GM21526 (cell line): ENCODE measurements at regions not wholly inside any gene's neighbourhood (a gene's known extent, or its start where the extent isn't known, plus 50 kb on each side); places are given as distances from the start of the nearest gene placed in this dataset.

ENCODE experiments used
- ATAC-seq: cut with Tn5 transposase; IDR thresholded peaks from one replicate; pipeline ENCODE4 v1.9.1; 2021; ENCODE audit warnings: moderate library complexity; ENCODE audit not compliant: unreplicated experiment, low FRiP score

DNA sequence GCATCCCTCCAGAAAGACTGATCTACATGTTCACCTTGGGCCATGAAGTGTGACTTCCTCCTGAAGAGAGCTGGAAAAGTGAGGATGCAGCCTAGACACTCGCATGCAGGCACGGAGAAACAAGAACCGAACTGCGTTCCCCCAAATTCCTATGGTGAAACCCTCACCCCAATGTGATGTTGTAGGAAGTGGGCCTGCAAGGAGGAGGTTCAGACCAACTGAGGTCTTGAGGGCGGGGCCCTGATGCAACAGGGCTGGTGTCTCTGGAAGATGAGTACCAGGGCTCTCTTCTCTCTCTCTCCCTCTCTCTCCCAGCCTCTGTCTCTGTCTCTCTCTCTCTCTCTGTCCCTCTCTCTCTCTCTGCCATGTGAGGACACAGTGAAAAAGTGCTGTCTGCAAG is 501.1 kb downstream of the BRD1 start:
- no peak for ATAC-seq

DNA sequence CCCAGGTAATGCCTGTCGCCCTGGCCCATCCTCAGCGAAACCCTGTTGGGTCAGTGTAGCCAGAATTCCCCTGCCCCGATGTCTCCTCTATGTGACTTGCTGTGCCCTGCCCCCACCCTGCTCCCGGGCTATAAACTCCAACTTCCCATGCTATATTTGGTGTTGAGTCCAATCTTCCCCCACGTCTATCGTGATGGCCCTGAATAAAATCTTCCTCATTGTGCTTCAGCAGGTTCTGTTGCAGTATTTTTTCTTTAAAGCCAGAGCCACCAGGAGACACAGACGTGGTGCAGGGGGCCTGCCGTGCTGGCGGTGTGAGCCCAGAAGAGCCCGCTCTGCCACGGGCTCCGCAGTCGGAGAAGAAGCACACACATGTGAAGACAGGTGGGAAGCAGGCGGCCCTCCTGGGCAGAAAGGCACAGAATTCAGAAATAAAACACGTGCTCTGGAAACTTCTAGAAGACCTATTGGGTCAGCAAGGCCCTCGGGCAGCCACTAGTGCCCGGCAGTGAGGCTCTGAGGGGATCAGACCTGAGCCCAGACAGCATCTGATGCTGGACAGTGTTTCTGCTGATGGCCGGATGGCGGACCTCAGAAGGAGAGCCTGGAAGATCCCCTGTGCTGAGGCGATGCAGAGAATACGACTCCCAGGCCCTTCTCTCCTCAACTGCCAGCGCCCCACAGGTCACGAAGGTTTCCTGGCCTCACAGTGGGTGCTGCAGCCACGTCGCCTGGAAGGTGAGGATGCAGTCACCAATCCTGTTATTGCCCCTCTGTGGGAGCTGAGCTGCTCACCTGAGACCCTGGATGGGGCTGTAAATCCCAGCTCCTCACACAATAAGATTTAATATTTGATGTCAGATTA is 501.9 kb downstream of the BRD1 start:
- no peak for ATAC-seq

DNA sequence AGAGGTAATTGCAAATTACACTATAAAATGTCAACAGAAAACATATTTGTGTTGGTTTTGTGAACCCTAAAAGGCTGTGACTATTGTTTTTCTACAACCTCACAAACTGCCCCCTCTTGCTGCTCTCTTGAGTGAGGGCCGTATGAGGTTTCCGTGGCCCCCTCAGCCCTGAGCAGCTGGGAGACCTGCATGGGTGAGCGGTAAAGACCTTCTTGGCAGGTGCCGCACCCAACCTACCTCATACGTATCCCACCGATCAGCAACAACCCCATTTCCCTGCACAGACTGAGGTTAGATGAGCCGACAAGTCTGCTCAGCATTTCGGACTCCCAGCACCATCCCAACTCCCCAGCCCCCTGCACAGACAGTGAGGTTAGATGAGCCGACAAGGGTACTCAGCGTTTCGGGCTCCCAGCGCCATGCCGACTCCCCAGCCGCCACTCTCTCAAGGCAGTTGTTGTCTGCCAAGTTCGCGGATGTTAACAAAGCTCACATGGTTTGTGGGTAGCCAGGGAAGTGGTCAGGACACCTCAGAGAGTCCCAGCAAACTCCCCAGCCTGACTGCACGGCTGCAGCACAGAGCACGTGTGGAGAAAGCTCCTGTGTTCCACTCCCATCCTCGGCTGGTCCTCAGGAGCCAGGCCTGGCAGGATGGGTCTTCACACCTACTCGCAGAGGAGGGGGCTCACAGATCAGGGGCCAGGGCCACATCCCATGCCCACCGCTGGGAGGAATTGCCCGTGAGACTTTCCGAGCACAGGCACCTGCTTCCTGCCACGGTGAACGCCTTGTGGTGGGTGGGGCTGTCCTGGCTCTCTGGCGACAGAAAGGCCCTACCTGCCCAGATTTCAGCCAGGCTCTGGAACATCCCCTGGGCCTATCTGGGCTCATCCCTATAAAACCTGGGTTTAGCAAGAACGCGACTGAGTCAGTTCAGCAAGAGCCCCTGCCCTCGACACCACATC is 502.9 kb downstream of the BRD1 start:
- no peak for ATAC-seq

DNA sequence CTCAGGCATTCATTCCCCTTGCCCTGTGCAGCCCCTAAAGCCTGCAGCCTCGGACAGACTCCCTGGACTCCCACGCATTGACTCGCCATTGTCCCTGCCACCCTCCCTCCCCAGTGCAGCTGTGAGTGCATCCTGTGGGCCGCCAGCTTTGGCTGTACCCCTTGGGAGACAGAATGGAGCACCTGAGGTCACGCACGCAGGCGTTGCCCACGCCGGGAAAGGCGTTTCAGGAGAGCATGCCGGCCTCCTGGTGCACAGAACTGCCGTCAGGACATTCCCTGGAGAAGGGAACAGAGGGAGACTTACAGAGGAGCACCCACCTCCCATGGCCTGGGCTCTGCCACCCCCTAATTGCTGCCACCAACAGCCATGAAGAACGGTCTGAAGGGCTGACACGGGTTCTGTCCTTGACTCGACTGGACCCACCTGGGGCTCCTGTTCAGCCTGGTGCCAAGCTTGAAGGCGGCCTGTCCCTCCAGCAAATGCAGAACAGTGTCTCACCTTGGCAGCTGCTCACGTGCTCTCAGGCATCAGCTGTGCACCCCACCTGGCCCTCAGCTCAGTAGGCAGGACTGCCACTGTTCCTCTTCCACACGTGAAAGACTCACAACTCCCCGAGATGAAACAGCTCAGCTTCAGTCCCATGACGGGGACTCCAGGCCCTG is 503.8 kb downstream of the BRD1 start:
- ATAC-seq = no peak

DNA sequence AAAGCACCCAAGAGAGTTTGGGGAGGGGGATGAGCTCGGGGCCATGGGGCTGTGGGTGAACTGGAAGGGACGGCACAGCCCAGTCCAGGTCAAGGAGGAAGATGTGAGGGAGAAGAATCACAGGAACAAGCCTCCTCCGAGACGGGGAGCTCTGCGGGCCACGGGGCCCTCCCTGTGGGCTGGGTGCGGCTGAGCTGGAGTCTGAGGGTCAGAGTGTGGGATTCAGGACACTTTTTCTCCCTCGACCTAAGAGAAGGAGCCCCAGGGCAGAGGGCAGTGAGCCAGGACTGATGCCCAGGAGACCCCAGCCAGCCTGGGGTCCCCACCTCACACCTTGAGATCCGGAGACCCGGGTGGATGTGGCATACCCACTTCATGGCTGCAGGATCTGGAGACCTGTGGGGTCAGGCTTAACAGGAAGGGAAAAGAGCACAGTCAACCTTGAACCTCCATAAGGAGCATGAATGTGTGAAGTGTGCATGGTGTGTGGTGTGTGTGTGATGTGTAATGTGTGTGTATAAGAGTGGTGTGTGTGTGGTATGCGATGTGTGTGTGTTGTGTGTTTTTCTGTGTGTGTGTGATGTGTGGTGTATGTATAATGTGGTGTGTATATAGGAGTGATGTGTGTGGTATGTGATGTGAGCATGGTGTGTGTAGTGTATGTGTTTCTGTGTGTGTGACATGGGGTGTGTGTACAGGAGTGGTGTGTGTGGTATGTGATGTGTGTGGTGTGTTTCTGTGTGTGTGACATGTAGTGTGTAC is 504.6 kb downstream of the BRD1 start:
- ATAC-seq = no peak

DNA sequence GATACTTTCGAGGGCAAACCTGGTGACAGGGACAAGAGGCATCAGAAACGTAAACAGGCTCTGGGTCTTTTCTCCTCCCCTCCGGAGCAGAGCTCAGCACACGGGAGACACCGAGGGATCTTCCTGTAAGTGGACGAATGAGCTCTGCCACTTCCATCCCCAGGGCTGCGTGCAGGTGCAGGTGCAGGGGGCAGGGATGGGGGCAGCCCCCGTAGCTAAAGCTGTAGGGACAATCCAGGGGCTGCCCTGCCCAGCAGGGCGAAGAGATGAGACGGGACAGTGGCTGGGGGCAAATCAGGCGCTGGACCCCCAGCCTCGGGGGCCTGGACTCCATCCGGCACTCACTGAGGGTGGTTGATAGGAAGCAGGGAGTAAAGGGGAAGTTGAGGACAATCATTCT is 505.4 kb downstream of the BRD1 start:
- ATAC-seq = no peak

DNA sequence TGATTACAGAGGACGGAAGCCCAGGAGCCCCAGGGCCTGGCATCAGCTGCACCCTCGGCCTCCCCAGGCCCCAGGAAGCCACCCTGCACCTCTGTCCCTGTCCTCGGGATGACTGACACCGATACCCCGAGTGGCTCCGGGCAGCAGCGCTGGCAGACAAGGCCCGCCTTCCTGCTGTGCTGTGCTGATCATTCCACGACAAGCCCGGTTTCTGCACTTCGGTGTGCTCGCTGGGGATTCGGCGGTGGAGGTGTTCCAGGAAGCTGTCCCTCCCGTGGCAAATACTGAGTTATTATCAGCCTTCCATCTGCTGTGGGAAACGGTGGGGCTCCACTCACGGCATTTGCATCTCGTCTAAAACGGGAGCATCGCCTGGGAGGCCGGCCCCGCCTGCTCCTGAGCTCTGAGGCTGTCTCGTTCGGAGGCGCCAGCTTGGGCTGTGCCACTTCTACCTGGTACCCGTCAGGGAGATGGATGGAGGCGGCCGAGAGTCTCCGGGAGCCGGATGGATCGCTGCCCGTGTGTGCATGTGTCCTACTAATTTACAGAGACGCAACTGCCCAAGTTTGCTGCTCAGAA is 506.1 kb downstream of the BRD1 start:
- no peak for ATAC-seq

DNA sequence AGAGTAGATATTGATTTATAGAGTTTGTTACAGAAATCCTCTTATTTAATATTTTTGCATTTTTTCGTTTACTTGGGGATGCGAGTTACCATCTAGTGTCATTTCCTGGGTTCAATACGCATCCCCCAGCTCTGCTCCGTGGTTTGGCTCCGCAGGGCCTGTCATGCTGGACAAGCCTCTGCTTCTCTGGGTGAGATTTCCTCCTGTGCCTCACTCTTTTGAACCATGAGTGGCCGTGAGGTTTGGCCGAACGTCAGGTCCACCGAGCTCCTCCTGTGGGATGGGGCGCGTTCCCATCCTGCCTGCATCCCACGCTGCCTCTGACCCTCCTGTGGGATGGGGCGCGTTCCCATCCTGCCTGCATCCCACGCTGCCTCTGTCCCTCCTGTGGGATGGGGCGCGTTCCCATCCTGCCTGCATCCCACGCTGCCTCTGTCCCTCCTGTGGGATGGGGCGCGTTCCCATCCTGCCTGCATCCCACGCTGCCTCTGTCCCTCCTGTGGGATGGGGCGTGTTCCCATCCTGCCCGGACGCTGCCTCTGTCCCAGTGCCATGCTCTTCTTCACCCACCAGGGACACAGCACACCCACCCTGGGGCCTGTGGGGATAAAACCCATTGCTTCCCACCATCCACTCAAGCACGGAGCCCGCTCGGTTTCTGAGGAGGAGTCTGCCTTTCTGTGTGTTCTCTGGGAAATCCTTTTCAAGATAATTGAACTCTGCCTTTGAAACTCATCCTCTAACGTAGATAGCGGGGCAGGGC is 506.8 kb downstream of the BRD1 start:
- ATAC-seq = no peak

DNA sequence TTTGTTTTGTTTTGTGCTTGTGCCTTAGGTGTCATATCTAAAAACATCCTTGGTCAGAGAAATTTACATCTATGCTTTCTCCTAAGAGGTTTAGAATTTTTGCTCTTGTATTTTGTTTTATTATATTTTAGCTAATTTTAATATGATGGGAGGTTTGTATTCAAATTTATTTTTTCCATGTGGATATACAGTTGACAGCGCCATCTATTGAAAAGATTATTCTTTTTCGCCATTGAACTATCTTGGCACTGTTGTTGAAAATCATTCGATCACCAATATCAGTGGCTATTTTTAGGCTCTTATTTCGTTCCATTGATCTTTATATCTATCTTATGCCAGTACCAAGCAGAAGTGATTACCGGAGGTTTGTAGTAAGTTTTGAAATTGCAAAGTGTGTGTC is 510.3 kb downstream of the BRD1 start:
- no peak for ATAC-seq

DNA sequence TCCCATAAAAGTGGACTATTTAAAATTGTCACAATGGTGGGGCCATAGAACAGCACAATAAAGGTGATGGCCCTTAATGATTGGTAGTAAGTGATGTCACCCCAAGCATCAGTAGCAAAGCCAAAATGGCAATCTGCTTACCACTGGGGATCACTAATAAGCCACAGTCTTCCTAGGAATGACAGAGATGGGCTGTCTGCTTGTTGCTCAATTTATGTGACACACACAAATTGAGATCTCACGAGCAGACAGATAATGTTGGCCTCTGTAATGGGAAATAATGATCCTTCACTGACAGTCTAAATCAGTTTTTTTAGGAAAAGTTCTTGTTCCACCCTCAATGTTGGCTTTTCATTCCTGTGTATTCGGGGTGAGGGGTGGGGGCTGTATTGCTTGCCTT is 515.1 kb downstream of the BRD1 start:
- no peak for ATAC-seq

DNA sequence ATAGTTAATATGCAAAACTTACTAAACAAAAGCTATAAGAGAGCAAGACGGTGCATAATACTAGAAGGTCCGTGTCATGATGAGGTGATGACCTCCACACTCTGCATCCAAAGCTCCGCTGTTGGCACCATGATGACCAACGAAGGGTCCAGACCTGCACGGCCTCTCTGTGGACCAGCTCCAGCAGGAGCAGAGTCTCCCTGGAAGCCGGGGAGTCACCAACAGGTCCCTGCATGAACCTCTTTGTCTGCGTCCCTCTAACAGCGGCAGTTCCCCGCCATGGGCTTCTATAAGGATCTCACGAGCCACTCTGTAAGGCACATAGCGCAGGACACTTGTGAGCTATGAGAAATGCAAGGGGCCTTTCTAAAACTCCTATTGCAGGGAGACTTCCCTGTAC is 517.3 kb downstream of the BRD1 start:
- ATAC-seq = no peak

DNA sequence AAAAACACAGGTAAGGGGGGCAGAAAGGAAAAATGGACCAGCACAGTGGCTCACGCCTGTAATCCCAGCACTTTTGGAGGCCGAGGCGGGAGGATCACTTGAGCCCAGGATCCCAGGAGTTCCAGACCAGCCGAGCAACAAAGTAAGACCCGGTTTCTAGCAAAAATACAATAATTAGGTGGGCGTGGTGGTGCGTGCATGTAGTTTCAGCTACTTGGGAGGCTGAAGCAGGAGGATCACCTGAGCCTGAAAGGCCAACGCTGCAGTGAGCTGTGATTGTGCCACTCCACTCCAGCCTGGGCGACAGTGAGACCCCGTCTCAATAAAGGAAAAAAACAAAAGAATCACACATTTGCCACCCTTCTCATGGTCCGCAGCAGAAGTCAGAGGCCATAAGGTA is 519.4 kb downstream of the BRD1 start:
- no peak for ATAC-seq

DNA sequence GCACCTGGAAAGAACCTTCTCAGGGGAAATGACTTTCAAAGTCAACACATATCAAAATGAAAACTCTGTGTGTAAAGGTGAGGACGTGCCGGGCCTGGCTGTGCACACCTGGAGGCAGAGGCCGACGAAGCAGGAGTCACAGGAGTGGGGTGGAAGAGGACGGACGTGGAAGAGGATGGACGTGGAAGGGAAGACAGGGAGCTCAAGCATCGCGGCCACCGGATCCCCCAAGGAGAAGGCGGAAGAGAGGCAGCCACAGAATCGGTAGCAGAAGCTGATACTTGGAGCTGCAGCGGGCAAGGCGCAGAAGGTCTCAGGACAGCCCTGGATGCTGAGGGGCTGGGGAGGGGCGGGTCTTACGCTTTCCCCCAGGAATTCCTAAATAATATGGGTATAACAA is 519.8 kb downstream of the BRD1 start:
- no peak for ATAC-seq

DNA sequence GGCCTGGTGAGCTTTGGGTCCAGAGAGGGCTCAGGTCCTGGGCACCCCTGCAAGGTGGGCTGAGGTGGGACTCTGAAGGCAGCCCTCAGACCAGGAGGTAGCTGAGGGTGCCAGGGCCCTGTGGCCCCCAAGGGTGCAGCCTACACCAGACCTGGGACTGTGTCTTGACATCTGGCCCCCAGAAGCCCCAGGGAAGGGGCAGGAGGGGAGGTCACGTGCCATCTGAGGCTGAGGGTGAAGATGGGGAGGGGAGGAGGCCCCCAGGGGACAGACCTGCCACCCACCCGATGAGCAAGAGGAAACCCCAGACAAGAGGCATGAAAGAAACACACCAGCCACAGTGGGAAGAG is 520.2 kb downstream of the BRD1 start:
- no peak for ATAC-seq

DNA sequence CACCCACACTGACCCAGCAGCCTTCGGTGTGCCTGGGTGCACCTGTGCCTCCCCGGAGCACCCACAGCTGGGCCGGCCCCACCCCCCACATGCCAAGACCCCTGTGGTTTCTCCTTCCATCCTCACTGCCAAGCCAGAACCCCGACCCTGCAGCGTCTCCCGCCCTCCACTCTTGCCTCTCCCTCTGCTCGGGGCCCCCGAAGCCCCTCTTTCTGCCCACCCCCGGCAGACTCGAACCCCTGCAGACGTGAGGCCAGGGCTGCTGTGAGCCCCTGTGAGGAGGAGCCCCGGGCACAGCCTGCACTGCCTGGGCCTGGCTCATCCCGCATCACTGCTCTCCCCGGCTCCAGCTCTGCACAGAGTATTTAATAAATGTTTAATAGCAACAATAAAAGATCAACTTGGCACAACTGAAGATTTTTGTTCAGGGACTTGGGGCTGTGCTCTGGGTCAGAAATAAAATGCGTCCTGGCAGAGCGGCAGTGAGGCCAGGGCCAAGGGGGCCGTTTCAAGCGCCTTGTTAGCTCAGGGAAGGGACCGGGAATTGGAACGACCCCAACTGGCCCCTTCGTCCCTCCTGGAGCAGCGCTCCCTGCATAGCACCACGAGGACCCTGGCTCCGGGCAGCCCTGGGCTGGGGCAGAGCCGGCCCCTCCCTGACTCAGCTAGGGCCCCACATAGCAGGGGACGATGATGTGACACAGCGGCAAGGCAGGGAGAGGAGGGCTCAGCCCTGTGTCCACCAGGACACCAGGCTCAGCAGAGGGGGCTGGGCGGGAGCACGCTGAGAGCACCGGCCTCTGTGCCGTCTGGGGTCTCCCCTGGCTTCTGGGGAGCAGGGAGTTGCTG is 520.8 kb downstream of the BRD1 start:
- ATAC-seq = no peak

DNA sequence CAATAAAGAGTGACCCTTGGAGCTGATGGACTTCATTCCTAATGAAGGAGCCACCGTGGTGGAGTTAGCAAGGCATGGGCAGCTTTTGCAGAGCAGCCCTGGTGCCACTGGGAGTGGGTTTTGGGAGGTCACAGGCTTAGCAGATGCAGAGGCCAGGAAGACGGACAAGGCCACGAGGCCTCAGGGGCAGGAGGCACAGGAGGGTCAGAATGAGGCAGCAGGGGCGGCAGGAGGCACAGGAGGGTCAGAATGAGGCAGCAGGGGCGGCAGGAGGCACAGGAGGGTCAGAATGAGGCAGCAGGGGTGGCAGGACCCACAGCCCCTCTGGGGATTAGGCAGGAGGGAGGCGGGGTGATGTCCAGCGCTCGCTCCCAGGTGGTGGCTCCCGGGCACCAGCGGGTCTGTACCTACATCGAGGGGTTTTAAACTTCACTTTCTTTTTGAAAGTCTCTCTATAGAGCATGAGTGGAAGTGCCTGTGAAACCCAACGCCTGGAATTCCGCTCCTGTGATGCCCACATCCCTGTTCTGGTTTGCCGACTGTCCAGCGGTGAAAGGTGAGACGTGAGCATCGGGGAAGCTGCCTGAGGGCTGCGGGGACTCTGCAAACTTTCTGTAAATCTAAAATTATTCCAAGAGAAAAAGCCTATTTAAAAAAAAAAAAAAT is 521.6 kb downstream of the BRD1 start:
- no peak for ATAC-seq

DNA sequence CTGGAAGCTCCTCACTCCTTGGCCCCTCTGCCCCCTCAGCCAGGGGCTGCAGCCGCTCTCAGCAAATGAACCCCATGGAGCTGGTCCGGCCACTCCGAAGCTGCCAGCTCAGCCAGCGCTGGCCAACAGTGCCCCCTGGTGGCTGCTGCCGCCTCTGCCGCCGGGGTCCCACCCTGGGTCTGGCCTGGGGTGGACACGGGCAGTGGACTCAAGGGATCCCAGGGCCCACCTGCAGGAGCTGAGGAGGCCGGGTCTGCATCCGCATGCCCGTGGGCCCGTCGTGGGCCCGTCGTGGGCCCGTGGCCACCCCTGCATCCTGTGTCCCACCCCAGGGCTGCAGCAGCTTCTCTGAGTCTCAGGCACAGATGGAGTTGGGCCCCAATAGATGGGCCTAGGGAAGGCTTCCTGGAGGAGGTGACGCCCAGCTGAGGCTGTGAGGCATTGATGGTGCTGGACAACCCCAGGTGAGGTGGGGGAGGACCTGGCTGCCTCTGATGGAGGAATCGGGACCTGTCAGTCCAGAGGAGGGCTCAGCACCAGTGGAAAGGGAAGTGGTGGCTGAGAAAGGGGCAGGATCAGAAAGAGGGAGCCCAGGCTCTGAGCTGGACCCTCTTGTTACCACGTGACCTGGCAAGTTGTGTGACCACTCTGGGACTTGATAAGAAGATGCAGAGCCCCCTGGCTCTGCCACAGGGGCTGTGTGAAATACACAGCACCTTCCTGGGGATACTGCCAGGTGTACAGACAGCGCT is 522.3 kb downstream of the BRD1 start:
- no peak for ATAC-seq
